SU-DHL-6 (cell line): ENCODE measurements at regions not wholly inside any gene's neighbourhood (a gene's known extent, or its start where the extent isn't known, plus 50 kb on each side); places are given as distances from the start of the nearest gene placed in this dataset.

Source experiments
- EZH2phosphoT487 ChIP-seq: fragments of 200-600 bp; sonication (generic), shearing (Covaris generic); conservative IDR thresholded peaks from 2 replicates; pipeline ENCODE4 v1.6.1; 2018; ENCODE audit warnings: mild to moderate bottlenecking, antibody characterized with exemption, low read length, moderate library complexity, mixed read lengths
- TF ChIP-seq, protein P1 (sequence below): fragments of 200-600 bp; sonication (generic); IDR thresholded peaks from one replicate; pipeline ENCODE4 v1.5.1; 2017; ENCODE audit warnings: antibody characterized with exemption, mild to moderate bottlenecking, low read length, moderate library complexity; ENCODE audit not compliant: insufficient read depth, poor library complexity, severe bottlenecking

- TF ChIP-seq, protein P1, sequence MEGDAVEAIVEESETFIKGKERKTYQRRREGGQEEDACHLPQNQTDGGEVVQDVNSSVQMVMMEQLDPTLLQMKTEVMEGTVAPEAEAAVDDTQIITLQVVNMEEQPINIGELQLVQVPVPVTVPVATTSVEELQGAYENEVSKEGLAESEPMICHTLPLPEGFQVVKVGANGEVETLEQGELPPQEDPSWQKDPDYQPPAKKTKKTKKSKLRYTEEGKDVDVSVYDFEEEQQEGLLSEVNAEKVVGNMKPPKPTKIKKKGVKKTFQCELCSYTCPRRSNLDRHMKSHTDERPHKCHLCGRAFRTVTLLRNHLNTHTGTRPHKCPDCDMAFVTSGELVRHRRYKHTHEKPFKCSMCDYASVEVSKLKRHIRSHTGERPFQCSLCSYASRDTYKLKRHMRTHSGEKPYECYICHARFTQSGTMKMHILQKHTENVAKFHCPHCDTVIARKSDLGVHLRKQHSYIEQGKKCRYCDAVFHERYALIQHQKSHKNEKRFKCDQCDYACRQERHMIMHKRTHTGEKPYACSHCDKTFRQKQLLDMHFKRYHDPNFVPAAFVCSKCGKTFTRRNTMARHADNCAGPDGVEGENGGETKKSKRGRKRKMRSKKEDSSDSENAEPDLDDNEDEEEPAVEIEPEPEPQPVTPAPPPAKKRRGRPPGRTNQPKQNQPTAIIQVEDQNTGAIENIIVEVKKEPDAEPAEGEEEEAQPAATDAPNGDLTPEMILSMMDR: no peak
- TF ChIP-seq EZH2phosphoT487: no peak
These were observed 81.2 kb upstream of the ATF7IP start for GRCh38 chr12:14284184-14284722.
